GM18508 (cell line): ENCODE measurements at regions not wholly inside any gene's neighbourhood (a gene's known extent, or its start where the extent isn't known, plus 50 kb on each side); places are given as distances from the start of the nearest gene placed in this dataset.
"Not testable (repeated sequence)": the region's sequence is repeated elsewhere in the genome, so short reads cannot be mapped to it uniquely, and the experiment has no call there.

Experiments used
- ATAC-seq: cut with Tn5 transposase; IDR thresholded peaks from one replicate; pipeline ENCODE4 v1.9.1; 2021; ENCODE audit warnings: moderate number of reproducible peaks; ENCODE audit not compliant: insufficient read depth, unreplicated experiment

DNA sequence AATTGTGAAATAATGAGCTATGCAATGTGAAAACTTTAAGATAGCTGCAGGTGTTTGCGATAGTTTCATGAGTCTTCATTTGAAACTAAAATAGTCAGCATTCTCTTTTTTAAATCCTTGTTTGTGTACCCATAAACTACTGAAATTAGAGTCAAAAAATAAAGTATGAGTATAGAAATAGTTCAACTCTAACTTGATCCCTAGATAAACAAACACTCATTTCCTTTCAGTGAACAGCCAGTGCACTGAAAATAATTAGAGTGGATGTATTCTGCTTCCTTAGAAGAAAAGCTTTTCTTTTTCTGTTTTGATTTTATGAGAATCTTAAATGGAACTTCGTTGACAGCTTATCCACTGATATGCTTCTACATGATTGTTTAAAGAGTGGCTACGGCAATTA, 1033.4 kb downstream of the SOCS6 start:
- ATAC-seq = no peak

DNA sequence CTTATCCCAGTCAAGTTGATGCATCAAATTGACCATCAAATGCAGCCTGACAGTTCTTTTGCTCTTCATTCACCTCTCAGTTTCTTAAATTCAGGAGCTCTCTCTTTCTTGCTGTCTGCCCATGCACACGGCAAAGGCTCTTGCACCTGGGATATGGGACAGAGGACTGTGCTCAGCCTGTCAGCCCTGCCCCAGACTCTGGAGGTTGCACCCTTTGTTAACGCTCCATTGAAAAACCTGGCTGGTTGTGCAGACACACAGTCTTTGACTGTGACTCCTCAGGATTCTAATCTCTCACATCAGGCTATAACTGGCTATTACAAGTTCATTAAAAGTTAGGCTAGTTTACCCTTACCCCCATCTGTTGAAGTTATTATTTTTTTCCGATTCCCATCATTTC, 1032.5 kb downstream of the SOCS6 start:
- ATAC-seq = no peak

DNA sequence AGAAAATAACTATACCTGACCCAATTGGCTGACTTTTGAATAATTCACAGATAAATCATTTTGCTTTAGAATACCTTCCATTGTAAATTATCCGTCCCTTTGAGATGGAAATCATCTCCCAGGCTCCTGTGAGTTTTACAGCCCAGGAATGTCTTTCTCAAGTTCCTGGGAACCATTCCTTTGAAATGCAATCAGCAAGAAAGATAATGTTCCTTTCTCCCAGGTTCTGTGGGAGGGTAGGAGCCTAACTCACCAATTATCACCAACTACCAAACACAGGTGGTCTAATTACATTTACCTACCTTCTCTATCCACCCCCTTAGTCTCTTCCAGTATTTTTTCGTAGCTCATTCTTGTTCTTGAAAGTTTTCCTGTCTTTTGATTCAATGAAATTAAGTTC, 1016.0 kb downstream of the SOCS6 start:
- ATAC-seq = no peak

DNA sequence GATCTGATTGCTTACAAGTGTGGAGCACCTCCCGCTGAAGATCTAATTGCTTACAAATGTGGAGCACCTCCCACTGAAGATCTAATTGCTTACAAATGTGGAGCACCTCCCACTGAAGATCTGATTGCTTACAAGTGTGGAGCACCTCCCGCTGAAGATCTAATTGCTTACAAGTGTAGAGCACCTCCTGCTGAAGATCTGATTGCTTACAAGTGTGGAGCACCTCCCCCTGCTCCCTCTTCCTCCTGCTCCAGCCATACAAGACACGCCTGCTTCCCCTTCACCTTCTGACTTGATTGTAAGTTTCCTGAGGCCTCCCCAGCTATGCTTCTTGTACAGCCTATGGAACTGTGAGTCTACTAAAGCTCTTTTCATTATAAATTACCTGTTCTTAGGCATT, 1014.9 kb downstream of the SOCS6 start:
- ATAC-seq = not testable (repeated sequence)

DNA sequence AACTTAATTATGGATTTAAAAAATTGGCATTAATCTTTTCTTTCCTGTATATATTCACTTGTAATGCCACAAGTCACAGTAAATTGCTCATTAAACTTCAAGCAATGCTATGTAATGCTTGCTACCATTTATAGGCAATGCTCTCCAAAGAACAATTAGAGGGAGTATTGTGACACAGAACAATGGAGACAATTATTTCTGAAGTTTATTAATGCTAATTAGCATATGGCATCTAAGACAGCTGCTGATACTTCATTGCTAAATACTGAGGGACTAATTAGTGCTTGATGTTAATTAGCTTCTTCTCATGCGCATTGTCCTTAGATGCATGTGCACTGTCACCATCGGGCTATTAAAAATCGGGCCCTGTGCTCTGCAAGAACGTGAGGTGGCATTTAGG, 1012.8 kb downstream of the SOCS6 start:
- ATAC-seq = no peak

DNA sequence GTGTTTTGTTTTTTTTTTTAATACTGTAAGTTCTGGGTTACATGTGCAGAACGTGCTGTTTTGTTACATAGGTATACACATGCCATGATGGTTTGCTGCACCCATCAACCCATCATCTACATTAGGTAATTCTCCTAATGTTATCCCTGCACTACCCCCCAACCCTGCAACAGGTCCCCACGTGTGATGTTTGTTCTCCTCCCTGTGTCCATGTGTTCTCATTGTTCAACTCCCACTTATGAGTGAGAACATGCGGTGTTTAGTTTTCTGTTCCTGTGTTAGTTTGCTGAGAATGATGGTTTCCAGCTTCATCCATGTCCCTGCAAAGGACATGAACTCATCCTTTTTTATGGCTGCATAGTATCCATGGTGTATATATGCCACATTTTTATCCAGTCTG, 1005.4 kb downstream of the SOCS6 start:
- not testable (repeated sequence) for ATAC-seq

DNA sequence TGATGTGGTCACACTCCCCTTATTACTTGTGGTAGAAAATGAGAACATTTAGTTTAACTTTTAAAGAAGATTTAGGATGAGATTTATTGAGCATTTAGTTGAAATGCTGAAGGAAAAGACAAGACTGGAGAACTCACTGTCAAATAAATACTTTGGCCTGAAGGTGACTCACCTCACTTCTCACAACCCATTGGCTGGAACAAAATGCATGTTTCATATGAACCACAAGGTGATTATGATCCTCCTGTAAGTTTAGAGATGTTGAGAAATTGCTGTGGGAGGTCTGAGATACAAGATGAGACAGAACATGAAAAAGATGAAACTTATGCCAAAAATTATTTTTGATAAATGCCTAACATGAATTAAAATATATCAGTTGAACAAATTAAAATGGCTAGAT, 1004.5 kb downstream of the SOCS6 start:
- no peak for ATAC-seq

DNA sequence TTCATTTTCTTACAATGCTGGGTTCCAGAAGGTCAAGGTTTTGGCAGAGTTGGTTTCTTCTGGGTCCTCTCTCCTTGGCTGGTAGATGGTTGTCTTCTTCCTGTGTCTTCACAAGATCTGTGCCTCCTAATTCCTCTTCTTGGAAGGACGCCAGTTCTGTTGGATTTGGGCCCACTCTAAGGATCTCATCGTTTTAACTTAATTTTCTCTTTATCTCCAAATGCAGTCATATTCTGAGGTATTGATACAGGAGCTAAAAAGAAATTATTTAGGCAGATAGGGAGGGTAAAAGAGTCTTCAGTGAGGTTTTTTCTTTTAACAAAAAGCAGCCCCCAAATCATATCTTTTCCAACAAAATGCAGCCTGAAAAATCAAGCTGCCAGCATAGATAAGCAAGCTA, 998.4 kb downstream of the SOCS6 start:
- no peak for ATAC-seq

DNA sequence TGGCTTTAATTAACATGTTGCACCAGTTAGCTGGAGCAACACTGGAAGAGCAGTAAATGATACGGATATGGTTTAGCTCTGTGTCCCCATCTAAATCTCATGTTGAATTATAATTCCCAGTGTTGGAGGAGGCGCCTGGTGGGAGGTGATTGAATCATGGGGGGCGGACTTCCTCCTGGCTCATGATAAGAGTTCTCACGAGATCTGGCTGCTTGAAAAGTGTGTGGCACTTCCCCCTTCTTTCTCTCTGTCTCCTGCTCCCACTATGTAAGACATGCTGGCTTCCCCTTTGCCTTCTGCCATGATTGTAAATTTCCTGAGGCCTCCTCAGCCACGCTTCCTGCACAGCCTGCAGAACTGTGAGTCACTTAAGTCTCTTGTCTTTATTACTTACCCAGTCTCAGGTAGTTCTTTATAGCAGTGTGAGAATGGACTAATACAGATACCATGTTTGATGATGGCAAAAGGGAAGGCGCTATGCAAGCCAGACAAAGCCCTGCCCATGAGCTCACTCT, 963.6 kb downstream of the SOCS6 start:
- no peak for ATAC-seq

DNA sequence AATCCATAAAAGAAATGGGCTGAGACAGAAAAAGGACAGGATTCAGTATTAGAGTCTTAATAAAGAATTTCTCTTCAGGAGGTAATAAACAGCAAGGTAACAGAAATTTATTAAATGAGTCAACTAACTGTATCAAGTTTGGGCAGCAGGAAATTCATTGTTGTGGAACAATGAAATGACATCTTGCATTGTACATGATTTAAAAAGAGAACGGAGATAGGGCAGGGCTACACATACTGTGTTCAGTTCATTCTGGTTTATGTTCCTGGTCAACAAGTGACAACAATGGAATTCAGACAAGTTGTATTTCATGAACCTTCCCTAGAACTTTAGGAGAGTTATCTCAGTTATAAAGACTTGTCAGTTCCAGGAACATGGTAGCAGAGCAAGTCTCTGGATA, 961.3 kb downstream of the SOCS6 start:
- ATAC-seq = no peak

DNA sequence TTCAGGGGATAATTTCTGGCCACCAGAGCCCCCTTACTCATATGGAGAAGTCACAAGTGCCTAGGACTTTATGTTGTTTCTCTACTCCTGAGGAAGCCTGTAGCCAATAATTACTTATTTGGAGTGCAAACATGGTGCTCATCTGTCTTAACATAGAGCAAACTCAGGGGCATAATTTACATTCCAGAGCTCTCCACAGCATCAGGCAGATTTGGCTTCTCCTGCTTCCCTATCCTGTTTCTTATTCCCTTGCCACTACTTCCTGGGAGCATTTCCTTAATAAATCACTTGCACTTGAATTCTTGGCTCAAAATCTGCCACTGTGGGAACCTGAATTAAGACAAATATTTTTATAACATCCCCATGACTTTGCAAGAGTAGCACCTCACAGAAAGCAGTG, 960.9 kb downstream of the SOCS6 start:
- no peak for ATAC-seq

DNA sequence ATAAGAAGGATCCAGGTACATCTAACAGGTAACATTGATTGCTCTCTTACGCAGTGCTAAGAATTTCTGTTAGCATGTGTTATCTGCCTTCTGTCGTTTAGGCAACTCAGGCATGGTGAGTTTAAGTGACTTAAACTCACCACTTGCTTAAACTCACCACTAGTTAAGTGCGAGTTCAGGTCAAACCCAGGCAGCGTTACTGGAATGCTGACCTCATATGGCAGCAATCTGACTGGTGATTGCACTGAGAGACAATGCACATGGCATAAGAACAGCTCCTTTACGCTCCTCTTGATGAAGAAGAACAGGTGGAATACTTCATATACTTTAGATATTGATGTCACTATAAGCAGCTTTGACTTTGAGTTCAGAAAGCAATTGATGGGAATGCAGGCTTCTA, 954.1 kb downstream of the SOCS6 start:
- ATAC-seq = no peak

DNA sequence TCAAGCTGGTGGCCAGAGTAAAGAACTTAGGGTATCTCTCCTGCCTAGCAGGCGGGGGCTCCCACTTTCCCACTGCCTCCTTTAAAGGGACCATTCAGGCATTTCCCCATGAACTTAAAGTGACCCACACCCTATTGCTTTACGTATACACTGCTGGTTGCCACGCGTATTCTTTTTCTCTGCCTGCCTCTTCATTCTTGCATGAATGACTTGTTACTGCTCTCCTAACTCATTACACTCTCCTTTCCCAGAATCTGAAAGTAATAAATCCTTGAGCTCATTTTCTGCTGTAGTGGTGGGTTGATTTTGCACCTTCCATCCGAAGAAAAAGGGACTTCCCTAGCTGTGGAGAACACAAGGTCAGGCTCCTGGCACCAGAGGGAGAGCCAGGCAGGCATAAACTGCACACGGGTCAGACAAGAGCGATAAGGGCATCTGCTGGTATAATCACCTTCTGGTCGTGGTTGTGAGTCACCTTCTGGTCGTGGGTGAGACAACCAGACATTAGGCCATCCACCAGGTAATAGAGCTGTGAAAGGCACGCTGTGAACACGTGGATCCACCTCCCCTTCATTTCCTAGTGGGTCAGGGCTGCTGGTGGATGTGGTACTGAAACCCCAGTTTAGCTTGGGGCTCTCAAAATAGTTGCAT, 950.3 kb downstream of the SOCS6 start:
- ATAC-seq = no peak

DNA sequence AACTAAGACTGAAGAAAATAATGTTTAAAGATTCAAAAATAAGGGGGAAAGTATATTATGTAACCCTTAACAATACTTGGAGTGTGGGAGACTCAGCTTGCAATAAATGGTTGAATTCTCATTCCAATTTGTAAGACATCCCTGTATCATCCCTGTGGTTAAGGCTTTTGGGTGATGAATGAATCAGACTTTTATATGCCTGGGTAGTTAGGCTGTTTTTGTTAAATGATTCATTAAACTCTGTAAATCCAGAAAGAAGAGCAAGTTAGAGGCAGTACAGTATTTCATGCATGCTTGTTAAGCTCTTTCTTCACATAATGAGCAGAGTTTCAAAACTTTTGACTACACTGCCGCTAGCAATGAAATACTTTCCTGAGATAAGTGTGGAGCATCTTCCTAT, 948.8 kb downstream of the SOCS6 start:
- ATAC-seq = no peak

DNA sequence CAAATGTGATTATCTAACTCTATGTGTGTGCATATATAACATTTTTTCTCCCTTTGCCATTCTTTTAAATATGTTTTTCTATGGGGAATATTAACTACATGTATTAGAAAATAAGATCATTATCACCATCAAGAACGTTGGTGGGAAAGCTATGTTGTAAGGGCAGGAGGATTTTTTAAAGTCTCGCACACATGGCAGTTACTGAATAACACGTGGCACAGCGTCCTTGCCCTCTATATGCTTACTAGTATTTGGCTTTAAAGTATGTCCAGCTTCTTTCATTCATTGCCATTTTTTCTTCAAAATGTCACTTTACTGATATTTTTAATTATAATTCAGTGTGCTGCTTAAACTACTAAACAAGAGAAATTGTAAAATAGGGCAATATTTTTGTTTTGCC, 944.3 kb downstream of the SOCS6 start:
- no peak for ATAC-seq

DNA sequence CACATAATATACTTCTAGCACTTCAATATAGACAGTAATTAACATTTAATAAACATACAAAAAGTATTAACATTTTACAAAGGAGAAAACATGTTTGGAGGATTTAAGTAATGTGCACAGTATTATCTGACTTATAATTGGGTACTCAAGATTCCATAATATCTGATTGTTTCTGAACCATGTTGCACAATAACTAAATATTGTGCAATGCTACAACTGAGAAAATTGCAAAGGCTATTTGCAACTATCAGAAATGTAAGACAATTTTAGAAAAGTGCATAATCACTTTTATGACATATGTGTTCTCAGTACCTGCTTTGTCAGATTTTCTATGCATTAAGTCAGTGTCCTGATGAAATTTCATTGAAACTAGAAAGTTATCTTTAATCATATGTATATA, 934.6 kb downstream of the SOCS6 start:
- no peak for ATAC-seq

DNA sequence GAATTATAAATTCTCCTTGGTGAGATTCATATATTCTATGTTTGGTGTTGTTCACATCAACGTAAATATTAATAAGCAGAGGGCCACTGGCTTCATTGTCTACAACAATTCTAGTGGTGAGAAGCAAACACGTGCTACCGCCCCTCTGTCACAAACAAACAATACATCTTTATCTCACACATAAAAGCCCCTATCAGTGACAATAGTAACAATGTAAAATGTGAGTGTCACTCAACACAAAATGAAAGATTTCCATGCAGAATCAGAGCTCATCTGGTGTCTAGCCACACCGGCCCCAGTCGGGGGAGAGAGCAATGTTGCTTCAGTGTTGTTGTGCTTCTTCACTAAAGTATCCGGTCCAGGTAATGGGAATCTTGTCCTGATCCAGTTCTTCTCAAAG, 932.6 kb downstream of the SOCS6 start:
- ATAC-seq = no peak

DNA sequence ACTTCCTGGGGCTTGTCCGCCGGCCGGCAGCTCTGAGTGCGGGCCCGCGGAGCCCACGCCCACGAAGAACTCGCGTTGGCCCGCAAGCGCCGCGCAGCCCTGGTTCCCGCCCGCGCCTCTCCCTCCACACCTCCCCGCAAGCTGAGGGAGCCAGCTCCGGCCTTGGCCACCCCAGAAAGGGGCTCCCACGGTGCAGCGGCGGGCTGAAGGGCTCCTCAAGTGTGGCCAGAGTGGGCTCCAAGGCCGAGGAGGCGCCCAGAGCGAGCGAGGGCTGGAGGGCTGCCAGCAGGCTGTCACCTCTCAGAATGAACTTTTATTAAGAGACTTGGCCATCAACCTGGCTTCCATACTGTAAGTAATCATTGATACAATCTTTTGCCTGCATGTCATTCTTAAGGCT, 923.9 kb downstream of the SOCS6 start:
- not testable (repeated sequence) for ATAC-seq

DNA sequence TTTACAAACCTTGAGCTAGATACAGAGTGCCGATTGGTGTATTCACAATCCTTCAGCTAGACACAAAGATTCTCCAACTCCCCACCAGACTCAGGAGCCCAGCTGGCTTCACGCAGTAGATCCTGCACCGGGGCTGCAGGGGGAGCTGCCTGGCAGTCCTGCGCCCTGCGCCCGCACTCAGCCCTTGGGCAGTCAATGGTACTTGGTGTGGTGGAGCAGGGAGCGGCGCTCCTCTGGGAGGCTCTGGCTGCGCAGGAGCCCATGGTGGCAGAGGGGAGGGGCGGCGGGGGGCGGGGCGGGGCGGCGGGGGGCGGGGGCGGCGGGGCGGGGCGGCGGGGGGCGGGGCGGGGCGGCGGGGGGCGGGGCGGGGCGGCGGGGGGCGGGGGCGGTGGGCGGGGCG, 923.4 kb downstream of the SOCS6 start:
- no peak for ATAC-seq

DNA sequence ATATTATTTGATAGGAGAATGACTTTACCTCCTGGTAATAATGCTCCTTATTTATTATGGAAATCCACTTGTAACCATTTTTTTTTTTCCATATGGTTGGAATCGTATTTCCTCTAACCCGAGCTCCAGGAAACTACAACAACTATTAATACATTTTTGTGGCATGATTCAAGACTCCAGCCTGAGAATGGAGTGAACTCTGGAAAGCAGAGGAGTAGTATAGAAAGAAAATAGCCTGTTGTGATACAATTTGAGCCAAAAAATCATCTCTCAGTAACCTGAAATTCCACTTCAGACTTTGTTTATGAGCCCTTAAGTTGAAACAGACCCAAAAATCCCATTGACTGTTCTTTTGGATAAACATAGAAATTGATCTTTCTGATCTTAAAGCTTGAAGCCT, 921.1 kb downstream of the SOCS6 start:
- no peak for ATAC-seq

DNA sequence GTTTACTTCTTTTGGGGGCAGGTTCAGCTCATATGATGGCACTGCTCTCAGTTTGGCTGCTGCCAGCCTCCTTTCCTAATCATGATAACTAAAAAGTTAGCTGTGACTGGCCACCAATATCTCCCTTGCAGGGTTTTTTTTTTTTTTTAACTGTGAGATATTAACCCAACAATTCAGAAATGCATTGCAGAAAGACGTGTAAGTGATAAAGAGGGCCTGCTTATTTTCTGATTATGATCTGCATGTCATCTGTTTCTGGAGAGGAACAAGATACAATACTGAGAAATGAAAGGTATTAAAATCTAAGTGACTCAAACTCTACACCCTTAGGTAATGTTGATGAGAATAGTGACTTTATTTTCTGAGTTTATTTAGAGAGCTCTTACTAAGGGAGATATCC, 905.6 kb downstream of the SOCS6 start:
- ATAC-seq = no peak

DNA sequence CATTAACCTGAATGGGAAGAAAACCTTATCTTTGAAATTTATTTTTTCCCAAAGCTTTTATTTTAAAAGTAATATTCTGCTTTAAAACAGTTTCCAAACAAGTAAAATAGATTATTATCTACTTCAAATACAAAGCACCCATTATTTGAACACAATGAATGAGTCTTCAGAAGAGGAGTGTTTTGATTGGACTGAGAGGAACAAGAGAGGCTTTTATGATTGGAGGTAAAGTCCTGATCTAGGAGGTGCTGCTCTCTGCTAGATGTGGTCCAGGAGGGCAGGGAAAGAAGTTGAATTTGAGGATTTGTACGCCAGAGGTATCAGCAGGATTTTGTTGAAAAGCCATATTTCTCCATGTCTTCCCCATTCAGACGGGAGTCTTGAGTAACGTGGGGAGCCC, 900.7 kb downstream of the SOCS6 start:
- ATAC-seq = no peak
